DND-41 (cell line): ENCODE measurements at regions not wholly inside any gene's neighbourhood (a gene's known extent, or its start where the extent isn't known, plus 50 kb on each side); places are given as distances from the start of the nearest gene placed in this dataset.

Experiments
- ATAC-seq: fragments of 200-7000 bp; cut with Tn5 transposase; 3 replicates; pipeline ENCODE4 v1.9.1; 2021; ENCODE audit warnings: low read depth; ENCODE audit not compliant: insufficient read depth
- DNase-seq: peaks from one replicate; pipeline ENCODE4 v3.0.0-alpha.2; 2020
- H2AFZ ChIP-seq: 2 replicates; pipeline ENCODE4 v1.6.0; 2012; ENCODE audit warnings: low read depth, low read length
- H3K27ac ChIP-seq: 2 replicates; pipeline ENCODE4 v1.5.1; 2012; ENCODE audit warnings: low read length, inconsistent platforms
- H3K27me3 ChIP-seq: fragments of 200-600 bp; sonication (generic); 2 replicates; pipeline ENCODE4 v1.6.0; 2012; ENCODE audit warnings: low read length, mild to moderate bottlenecking, inconsistent platforms; ENCODE audit not compliant: insufficient read depth, poor library complexity
- H3K36me3 ChIP-seq: 2 replicates; pipeline ENCODE4 v1.5.1; 2012; ENCODE audit warnings: low read length, inconsistent platforms; ENCODE audit not compliant: insufficient read depth
- H3K4me1 ChIP-seq: 2 replicates; pipeline ENCODE4 v1.5.1; 2012; ENCODE audit warnings: mild to moderate bottlenecking, low read length; ENCODE audit not compliant: insufficient read depth
- H3K4me2 ChIP-seq: 2 replicates; pipeline ENCODE4 v1.6.0; 2012; ENCODE audit warnings: mild to moderate bottlenecking, moderate library complexity, low read length, inconsistent platforms; ENCODE audit not compliant: insufficient read depth
- H3K4me3 ChIP-seq, 2 experiments: fragments of 200-600 bp in 1 of 2; shearing (Covaris generic) in 1 of 2; 2 replicates each; pipeline ENCODE4 v1.5.1; 2012 to 2016; ENCODE audit warnings: inconsistent platforms in 2 of 2, low read length in 2 of 2, mild to moderate bottlenecking in 2 of 2, low read depth in 1 of 2, moderate library complexity in 1 of 2
- H3K79me2 ChIP-seq: 2 replicates; pipeline ENCODE4 v1.6.0; 2012; ENCODE audit warnings: low read length, inconsistent platforms; ENCODE audit not compliant: insufficient read depth
- H3K9ac ChIP-seq: 2 replicates; pipeline ENCODE4 v1.6.0; 2012; ENCODE audit warnings: low read depth, mild to moderate bottlenecking, inconsistent platforms, low read length, moderate library complexity
- H3K9me3 ChIP-seq: 2 replicates; pipeline ENCODE4 v1.5.1; 2012; ENCODE audit warnings: low read length, moderate library complexity, mild to moderate bottlenecking, inconsistent platforms; ENCODE audit not compliant: insufficient read depth, severe bottlenecking
- H4K20me1 ChIP-seq: 2 replicates; pipeline ENCODE4 v1.6.0; 2012; ENCODE audit warnings: low read length; ENCODE audit not compliant: insufficient read depth
- EZH2 ChIP-seq: IDR thresholded peaks from 3 replicates; pipeline ENCODE4 v1.6.1; 2012; ENCODE audit warnings: borderline replicate concordance, low read depth, mild to moderate bottlenecking, moderate library complexity, low read length, inconsistent platforms; ENCODE audit not compliant: severe bottlenecking
- TF ChIP-seq, protein P1 (sequence below): IDR thresholded peaks from 2 replicates; pipeline ENCODE4 v1.5.1; 2012; ENCODE audit warnings: borderline replicate concordance, low read length, moderate library complexity, mild to moderate bottlenecking; ENCODE audit not compliant: poor library complexity, severe bottlenecking; ENCODE audit errors: extremely low read depth

DNA sequence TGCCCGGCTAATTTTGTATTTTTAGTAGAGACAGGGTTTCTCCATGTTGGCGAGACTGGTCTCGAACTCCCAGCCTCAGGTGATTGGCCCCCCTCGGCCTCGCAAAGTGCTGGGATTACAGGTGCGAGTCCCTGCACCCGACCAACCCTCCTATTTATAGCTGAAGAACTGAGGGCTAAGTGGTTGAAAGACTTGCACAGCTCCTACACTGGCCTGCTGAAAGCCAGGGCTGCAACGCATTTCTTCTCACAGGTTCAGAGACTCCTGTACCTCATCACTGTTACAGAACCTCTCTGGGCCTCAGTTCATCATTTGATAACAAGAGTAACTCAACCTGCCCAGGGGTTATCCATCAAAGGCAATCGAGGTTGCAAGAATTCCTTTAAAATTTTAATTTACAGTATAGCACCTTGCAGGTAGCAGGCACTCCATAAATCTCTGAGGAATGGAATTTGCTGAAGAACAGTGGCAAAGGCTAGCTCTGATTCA, 626.5 kb upstream of the TBL1XR1 start:
- Histone ChIP-seq H3K9ac (no peak overlapping the region), H3K27ac (no peak overlapping the region), H3K36me3 (no peaks in the 10 kb centered on the region), H2AFZ (no peak overlapping the region), H3K79me2 (no peaks in the 10 kb centered on the region), H3K4me1 (no peaks in the 10 kb centered on the region), H3K9me3 (no peaks in the 10 kb centered on the region), H3K4me2 (no peak overlapping the region), H3K4me3 (no peak overlapping the region), H3K27me3 (no peaks in the 10 kb centered on the region), H4K20me1 (no peaks in the 10 kb centered on the region)
- DNase-seq (no peak), ATAC-seq (no peak)
- TF ChIP-seq, protein P1, sequence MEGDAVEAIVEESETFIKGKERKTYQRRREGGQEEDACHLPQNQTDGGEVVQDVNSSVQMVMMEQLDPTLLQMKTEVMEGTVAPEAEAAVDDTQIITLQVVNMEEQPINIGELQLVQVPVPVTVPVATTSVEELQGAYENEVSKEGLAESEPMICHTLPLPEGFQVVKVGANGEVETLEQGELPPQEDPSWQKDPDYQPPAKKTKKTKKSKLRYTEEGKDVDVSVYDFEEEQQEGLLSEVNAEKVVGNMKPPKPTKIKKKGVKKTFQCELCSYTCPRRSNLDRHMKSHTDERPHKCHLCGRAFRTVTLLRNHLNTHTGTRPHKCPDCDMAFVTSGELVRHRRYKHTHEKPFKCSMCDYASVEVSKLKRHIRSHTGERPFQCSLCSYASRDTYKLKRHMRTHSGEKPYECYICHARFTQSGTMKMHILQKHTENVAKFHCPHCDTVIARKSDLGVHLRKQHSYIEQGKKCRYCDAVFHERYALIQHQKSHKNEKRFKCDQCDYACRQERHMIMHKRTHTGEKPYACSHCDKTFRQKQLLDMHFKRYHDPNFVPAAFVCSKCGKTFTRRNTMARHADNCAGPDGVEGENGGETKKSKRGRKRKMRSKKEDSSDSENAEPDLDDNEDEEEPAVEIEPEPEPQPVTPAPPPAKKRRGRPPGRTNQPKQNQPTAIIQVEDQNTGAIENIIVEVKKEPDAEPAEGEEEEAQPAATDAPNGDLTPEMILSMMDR, result no peak
- TF ChIP-seq EZH2, result no peak

DNA sequence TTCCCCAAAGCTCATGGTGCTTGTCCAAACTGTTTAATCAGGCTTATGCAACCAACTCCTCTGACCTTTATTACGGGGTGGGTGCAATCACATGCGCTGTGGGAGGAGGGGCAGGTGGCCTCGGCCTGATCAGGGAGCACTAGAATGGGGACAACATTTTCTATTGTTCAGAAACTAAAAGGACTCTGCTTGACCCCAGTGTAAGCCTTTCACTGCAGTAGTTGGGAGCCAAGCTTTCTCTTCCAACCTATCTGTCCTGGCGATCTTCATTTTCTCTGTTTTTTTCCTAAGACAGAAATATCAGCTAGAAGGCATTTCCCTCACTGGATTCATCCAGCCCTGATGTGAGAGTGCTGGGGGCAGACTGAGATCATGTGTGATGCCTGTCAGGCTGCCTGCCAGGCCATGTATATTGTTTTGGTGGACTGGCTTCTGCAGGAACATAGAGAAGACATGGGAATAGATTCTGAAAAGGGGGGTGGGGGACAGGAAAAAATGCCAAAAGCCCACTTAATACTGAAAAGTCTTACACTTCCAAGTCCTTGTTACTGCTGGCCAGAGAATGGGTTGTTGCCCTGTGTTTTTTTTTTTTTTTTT, 627.0 kb upstream of the TBL1XR1 start:
- Histone ChIP-seq H3K79me2 (no peaks in the 10 kb centered on the region), H3K27ac (no peak overlapping the region), H3K36me3 (no peaks in the 10 kb centered on the region), H3K4me1 (no peaks in the 10 kb centered on the region), H2AFZ (no peak overlapping the region), H3K4me3 (no peak overlapping the region), H3K4me2 (no peak overlapping the region), H3K9ac (no peak overlapping the region), H3K9me3 (no peaks in the 10 kb centered on the region), H4K20me1 (no peaks in the 10 kb centered on the region), H3K27me3 (no peaks in the 10 kb centered on the region)
- DNase-seq, result no peak
- ATAC-seq, result no peak
- no peak for TF ChIP-seq EZH2
- TF ChIP-seq, protein P1, result no peak

DNA sequence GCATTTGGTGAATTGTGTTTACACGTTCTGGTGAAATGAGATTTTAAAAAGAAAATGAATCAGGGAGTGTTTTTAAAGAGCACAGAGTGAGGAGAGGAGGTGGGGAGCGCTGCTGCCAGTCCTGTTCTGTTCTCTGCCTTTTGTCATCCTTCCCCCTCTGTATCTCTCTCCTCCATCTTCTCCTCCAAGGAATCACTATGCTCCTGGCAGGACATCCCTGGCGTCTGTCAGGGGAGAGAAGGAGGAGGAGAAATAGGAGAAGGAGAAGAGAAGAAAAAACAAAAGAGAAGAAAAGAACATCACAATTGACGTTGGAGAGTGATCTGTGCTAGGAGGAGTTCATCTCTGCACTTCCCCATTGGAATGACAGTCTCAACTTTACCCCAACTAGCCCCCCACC, 627.6 kb upstream of the TBL1XR1 start:
- Histone ChIP-seq H3K27me3 (no peaks in the 10 kb centered on the region), H3K36me3 (no peaks in the 10 kb centered on the region), H2AFZ (no peak overlapping the region), H3K79me2 (no peaks in the 10 kb centered on the region), H3K9me3 (no peaks in the 10 kb centered on the region), H3K27ac (no peak overlapping the region), H3K4me3 (no peak overlapping the region), H3K4me2 (no peak overlapping the region), H3K9ac (no peak overlapping the region), H4K20me1 (no peaks in the 10 kb centered on the region), H3K4me1 (no peaks in the 10 kb centered on the region)
- DNase-seq, result no peak
- no peak for TF ChIP-seq EZH2
- TF ChIP-seq, protein P1, result no peak
- no peak for ATAC-seq
